NCI-H146 treated with DMSO at 0.1 percent for 48 hours (cell line): ENCODE measurements at regions not wholly inside any gene's neighbourhood (a gene's known extent, or its start where the extent isn't known, plus 50 kb on each side); places are given as distances from the start of the nearest gene placed in this dataset.
"Not testable (repeated sequence)": the region's sequence is repeated elsewhere in the genome, so short reads cannot be mapped to it uniquely, and the experiment has no call there.

Experiments
- DNase-seq: peaks from one replicate; lab custom pipeline; 2025; ENCODE audit not compliant: unreplicated experiment; lab: John Stamatoyannopoulos, UW

DNA sequence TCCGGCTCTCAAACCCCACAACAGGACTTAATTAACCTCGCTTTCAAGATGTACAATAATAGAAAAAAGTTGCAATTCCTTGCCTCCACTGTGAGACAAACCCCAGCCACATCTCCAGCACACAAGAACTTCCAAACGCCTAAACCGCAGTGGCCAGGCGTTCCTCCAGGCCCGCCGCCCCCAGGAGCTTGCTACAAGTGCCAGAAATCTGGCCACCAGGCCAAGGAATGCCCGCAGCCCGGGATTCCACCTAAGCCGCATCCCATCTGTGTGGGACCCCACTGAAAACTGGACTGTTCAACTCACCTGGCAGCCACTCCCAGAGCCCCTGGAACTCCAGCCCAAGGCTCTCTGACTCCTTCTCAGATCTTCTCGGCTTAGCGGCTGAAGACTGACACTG is 262.5 kb downstream of the SMARCA2 start:
- DNase-seq: not testable (repeated sequence)

DNA sequence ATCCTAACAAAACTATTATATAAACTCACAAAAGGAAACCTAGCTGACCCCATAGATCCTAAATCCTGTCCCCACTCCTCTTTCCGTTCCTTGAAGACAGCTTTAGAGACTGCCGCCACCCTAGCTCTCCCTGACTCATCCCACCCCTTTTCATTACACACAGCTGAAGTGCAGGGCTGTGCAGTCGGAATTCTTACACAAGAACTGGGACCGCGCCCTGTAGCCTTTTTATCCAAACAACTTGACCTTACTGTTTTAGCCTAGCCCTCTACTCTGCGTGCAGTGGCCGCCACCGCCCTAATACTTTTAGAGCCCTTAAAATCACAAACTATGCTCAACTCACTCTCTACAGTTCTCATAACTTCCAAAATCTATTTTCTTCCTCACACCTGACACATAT is 264.0 kb downstream of the SMARCA2 start:
- DNase-seq: not testable (repeated sequence)

DNA sequence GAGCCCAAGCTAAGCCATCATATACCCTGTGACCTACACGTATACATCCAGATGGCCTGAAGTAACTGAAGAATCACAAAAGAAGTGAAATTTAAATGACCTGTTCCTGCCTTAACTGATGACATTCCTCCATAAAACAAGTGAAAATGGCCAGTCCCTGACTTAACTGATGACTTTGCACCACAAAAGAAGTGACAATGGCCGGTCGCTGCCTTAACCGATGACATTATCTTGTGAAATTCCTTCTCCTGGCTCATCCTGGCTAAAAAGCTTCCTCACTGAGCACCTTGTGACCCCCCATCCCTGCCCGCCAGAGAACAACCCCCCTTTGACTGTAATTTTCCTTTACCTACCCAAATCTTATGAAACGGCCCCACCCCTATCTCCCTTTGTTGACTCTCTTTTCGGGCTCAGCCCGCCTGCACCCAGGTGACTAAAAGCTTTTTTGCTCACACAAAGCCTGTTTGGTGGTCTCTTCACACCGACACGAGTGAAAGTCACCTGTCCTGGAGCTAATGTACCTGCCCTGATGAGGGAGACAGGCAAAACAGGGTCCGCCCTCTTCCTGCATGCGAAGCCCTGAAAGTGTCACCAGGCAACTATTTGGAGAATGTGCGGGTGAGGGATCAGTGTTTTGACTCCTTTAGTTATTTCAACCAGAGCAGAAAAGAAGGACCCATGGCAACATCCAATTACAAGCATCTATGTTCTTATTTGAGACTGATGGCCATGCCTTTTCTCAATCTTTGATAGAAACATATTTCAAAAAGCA is 266.1 kb downstream of the SMARCA2 start:
- no peak for DNase-seq

GRCh38 chr9:2281803-2282185 is 266.6 kb downstream of the SMARCA2 start:
- no peak for DNase-seq

DNA sequence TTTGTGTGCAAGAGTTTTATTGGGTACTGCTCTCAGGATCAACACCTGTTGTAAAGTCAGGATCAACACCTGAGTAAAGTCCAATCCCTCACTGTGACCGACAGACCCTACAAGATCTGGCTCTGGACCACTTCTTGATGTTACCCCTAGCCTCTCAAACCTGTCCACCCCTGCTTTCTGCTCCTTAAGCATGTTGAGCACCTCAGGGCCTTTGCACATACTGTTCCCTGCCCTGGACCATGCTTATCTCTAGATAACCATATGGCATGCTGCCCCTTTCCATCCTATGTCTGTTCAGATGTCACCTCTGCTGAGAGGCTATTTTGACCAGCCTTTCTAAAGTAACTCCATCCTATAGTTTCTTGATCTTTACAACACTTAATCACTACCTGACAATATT is 269.6 kb downstream of the SMARCA2 start:
- no peak for DNase-seq

GRCh38 chr9:2285416-2286332 is 270.5 kb downstream of the SMARCA2 start:
- no peak for DNase-seq

- DNase-seq: no peak
Observed at GRCh38 chr9:2286333-2286705, 271.2 kb downstream of the SMARCA2 start.

DNA sequence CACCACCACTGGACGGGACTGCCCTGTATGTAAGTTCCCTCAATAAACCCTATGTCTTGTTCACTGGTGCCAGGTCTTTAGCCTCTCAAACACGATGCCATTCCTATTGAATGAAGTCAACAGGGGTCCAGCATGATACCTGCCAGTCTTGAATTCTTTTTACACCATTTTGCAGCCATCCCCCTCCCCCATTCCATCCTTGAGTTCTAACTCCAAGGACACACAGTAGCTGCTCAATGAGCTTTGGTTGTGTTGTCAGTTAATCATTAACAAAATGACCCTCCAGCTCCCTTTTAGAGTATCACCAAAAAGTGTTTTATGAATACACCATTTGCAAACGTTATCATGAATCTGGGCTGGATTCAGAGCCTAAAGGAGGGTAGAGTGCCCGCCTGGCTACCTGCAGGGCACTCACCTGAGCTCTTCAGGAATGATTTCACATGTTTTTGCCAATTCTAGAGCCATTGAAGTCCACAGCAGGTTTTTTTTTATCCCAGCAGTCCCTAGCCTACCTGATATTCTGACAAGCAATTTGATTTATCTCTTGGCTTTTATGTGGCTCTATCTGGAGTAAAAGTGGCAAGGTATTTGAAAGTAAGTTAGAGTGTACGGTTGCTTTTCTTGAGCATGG is 271.8 kb downstream of the SMARCA2 start:
- no peak for DNase-seq

GRCh38 chr9:2288309-2288708 is 273.2 kb downstream of the SMARCA2 start:
- DNase-seq: no peak

DNA sequence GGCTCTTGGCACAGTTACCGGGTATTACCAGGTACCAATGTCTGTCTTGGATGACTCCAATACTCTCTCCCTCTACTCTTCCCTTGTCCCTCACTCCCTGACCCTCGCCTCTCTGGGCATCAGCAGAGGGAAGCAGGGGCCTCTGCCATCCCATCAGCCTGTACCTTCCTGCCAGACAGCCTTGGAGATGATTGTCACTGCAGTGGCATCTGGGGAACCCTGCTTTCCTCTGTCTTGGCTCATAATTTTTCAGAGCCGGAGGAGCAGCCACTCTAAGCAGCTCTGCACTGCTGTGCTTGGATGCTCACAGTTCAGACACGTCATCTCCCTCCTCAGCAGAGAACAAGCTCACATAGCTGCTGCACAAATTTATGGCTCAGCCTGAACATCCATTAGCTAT is 274.1 kb downstream of the SMARCA2 start:
- DNase-seq: no peak

DNA sequence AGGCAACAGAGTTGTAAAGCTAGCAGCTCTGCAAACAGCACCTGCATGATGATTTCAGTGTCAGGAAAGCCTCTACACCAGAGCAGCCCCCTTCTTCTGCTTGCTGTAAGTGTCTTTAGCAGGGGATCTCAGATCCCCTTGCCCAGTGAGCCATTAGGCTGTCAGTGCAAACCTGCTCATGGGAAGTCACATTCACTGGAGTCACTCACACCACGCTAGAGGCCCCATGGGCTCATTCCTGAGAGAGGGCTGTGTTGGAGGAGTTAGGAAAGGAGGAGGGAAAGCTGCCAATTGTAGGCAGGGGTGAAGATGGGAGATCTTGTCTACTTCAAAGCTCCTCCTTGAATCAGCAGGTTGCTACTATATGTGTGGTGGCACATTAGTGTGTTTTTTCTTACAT is 275.2 kb downstream of the SMARCA2 start:
- peak; percentile 28 for DNase-seq

DNA sequence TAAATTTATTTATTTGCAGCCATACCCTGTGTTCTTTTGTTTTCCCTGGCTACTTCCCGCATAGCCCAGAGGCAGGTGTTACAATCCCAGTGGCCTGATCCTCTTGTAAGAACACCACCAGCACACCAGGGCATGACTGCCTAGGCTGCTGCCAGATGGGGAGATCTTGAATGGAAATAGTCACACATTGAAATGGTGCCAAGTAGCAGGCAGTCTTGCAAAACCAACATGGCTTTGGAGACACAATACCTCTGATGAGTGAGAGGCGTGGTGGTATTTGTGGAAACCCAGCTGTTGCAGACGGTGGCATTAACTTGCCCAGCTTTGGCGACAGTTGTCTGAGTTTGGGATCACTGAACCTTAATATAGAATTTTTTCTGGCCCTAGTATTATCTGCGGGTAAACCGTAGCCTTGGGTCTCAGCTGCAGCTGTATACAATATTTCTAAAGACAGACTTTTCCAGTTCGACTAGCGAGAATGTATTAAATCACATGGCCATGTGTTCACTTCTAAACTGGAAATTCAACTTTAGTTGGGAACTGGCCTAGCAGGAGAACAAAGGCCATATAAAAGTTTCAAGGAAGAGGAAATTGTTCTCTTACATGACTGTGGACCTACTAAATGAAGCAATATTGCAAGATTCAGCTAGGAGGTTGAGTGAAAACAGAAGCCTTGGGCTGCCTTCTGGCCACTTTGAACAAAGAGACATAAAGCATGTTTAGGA is 277.0 kb downstream of the SMARCA2 start:
- peak; percentile 98 for DNase-seq

DNA sequence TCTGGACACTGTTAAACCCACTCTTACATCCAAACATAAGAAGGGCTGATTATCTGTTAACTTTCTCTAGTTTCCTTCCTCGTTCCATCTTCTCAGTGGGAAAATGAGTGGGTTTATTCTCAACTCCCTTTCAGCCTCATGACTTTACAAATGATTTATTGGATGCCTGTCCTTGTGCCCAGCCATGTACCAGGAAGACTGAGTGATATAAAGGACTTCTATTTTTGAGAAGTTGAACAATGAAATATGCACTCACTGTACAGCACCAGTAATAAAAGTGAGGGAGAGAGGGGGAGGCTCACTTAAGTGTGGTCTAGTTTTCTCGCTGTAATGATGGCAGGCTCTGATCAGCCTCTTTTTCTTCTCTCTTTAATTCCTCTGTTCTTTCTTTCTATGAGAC is 277.6 kb downstream of the SMARCA2 start:
- DNase-seq: no peak

GRCh38 chr9:2297771-2298170 is 282.6 kb downstream of the SMARCA2 start:
- DNase-seq: no peak

GRCh38 chr9:2298217-2298616 is 283.1 kb downstream of the SMARCA2 start:
- DNase-seq: no peak

- peak; percentile 100 for DNase-seq
Observed at GRCh38 chr9:2299156-2299842, 284.2 kb downstream of the SMARCA2 start.

GRCh38 chr9:2299843-2300205 is 284.7 kb downstream of the SMARCA2 start:
- DNase-seq: no peak

GRCh38 chr9:2300325-2300724 is 285.2 kb downstream of the SMARCA2 start:
- no peak for DNase-seq

GRCh38 chr9:2302606-2303005 is 287.5 kb downstream of the SMARCA2 start:
- DNase-seq: no peak

- no peak for DNase-seq
Observed at GRCh38 chr9:2303056-2303455, 287.9 kb downstream of the SMARCA2 start.

- DNase-seq: no peak
Observed at GRCh38 chr9:2307480-2307879, 292.3 kb downstream of the SMARCA2 start.
